Liver (tissue), 8 donors: ENCODE measurements at regions not wholly inside any gene's neighbourhood (a gene's known extent, or its start where the extent isn't known, plus 50 kb on each side); places are given as distances from the start of the nearest gene placed in this dataset.

Experiments used
- DNase-seq: peaks from one replicate; pipeline ENCODE4 v3.0.0-alpha.2; 2017; ENCODE audit warnings: low spot score
- H3K27ac ChIP-seq, 2 donors: one replicate each; pipeline ENCODE4 v1.7.0; 2013; ENCODE audit warnings: inconsistent platforms in 2 of 2, low read length in 2 of 2, control low read depth in 1 of 2, low read depth in 1 of 2, mild to moderate bottlenecking in 1 of 2
- H3K27me3 ChIP-seq, 4 donors: one replicate each; pipeline versions ENCODE4 v1.6.1 to v1.7.0; 2013; ENCODE audit warnings: low read length in 3 of 4, inconsistent platforms in 1 of 4, mild to moderate bottlenecking in 1 of 4, moderate library complexity in 1 of 4; ENCODE audit not compliant: control insufficient read depth in 4 of 4, insufficient read depth in 4 of 4
- H3K36me3 ChIP-seq, 4 donors: one replicate each; pipeline versions ENCODE4 v1.6.1 to v1.7.0; 2013; ENCODE audit warnings: low read length in 3 of 4, mild to moderate bottlenecking in 3 of 4, low read depth in 1 of 4, moderate library complexity in 1 of 4; ENCODE audit not compliant: control insufficient read depth in 4 of 4, insufficient read depth in 3 of 4
- H3K4me1 ChIP-seq, 4 donors: one replicate each; pipeline versions ENCODE4 v1.6.1 to v1.7.0; 2013; ENCODE audit warnings: low read length in 3 of 4, mild to moderate bottlenecking in 3 of 4, moderate library complexity in 1 of 4; ENCODE audit not compliant: control insufficient read depth in 4 of 4, insufficient read depth in 4 of 4
- H3K4me3 ChIP-seq, 3 donors: one replicate each; pipeline versions ENCODE4 v1.6.1 to v1.7.0; 2013; ENCODE audit warnings: low read length in 3 of 3, control low read depth in 1 of 3, low read depth in 1 of 3, mild to moderate bottlenecking in 1 of 3
- H3K9ac ChIP-seq, 2 donors: one replicate each; pipeline ENCODE4 v1.7.0; 2013; ENCODE audit warnings: low read length in 2 of 2, mild to moderate bottlenecking in 2 of 2, moderate library complexity in 2 of 2, control low read depth in 1 of 2, low read depth in 1 of 2
- H3K9me3 ChIP-seq, 4 donors: one replicate each; pipeline versions ENCODE4 v1.6.1 to v1.7.0; 2013; ENCODE audit warnings: low read length in 3 of 4; ENCODE audit not compliant: control insufficient read depth in 4 of 4
- CTCF ChIP-seq: fragments of 150-350 bp; IDR thresholded peaks from 2 replicates; pipeline ENCODE4 v1.5.1; 2017; ENCODE audit warnings: improper control_type of control experiment, low read depth, low read length; ENCODE audit not compliant: missing input control
- EGR1 ChIP-seq, 2 donors: IDR thresholded peaks; 2 replicates each; pipeline ENCODE4 v1.6.1; 2016 to 2018; ENCODE audit warnings: antibody characterized with exemption in 2 of 2, low read depth in 2 of 2
- FOXA1 ChIP-seq: IDR thresholded peaks from 2 replicates; pipeline ENCODE4 v1.6.1; 2016; ENCODE audit warnings: antibody characterized with exemption
- FOXA2 ChIP-seq: IDR thresholded peaks from 2 replicates; pipeline ENCODE4 v1.6.1; 2016; ENCODE audit warnings: antibody characterized with exemption
- GABPA ChIP-seq, 2 donors: IDR thresholded peaks in 1 of 2; conservative IDR thresholded peaks in 1 of 2; 2 replicates each; pipeline ENCODE4 v1.6.1; 2016; ENCODE audit warnings: antibody characterized with exemption in 2 of 2, mild to moderate bottlenecking in 1 of 2, moderate library complexity in 1 of 2
- HNF4A ChIP-seq, 2 donors: conservative IDR thresholded peaks; 2 replicates each; pipeline ENCODE4 v1.6.1; 2016; ENCODE audit warnings: antibody characterized with exemption in 2 of 2, mild to moderate bottlenecking in 2 of 2
- HNF4G ChIP-seq: IDR thresholded peaks from 2 replicates; pipeline ENCODE4 v1.6.1; 2016; ENCODE audit warnings: antibody characterized with exemption
- JUND ChIP-seq, 2 donors: IDR thresholded peaks; 2 replicates each; pipeline ENCODE4 v1.6.1; 2016; ENCODE audit warnings: antibody characterized with exemption in 2 of 2
- NR2F2 ChIP-seq: IDR thresholded peaks from 2 replicates; pipeline ENCODE4 v1.6.1; 2016; ENCODE audit warnings: antibody characterized with exemption
- RAD21 ChIP-seq, 2 donors: IDR thresholded peaks; 2 replicates each; pipeline ENCODE4 v1.6.1; 2016; ENCODE audit warnings: antibody characterized with exemption in 2 of 2, mild to moderate bottlenecking in 2 of 2
- RXRA ChIP-seq, 2 donors: IDR thresholded peaks; 2 replicates each; pipeline ENCODE4 v1.6.1; 2017 to 2018; ENCODE audit warnings: antibody characterized with exemption in 2 of 2, mild to moderate bottlenecking in 1 of 2
- TAF1 ChIP-seq: conservative IDR thresholded peaks from 2 replicates; pipeline ENCODE4 v1.6.1; 2016; ENCODE audit warnings: antibody characterized with exemption, mild to moderate bottlenecking
- YY1 ChIP-seq: IDR thresholded peaks from 2 replicates; pipeline ENCODE4 v1.6.1; 2016; ENCODE audit warnings: antibody characterized with exemption, mild to moderate bottlenecking
- WGBS: extraction: QIAGEN DNeasy Blood & Tissue Kit; methylation state at CpG from one replicate; pipeline ENCODE4 v1.1.7; 2013; 5-methylcytosine and 5-hydroxymethylcytosine counted together
- TF ChIP-seq, protein P1 (sequence below): IDR thresholded peaks from 2 replicates; pipeline ENCODE4 v1.6.1; 2016; ENCODE audit warnings: antibody characterized with exemption, mild to moderate bottlenecking
- TF ChIP-seq, protein P2 (sequence below): IDR thresholded peaks from 2 replicates; pipeline ENCODE4 v1.6.1; 2016; ENCODE audit warnings: antibody characterized with exemption
- TF ChIP-seq, protein P3 (sequence below): IDR thresholded peaks from 2 replicates; pipeline ENCODE4 v1.6.1; 2016; ENCODE audit warnings: antibody characterized with exemption
- donor health status: healthy.
- donor health status: healthy.
- donor health status: healthy.
- donor health status: healthy.
- donor health status: healthy.

DNA sequence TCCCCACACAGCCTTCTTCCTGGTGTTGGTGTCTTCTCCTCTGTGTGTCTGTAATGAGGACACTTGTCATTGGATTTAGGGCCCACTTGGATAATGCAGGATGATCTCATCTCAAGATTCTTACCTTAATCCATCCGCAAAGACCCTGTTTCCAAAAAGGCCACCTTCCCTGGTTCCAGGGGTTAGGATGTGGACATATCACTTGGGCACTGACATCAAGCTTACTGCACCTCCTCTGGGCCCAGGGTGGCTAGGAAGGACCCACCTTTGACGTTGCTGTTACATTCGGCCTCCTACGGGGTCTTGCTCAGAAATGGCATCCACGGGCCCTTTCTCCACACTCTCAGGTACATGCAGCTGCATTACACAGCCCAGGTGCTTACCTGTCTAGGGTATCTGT is 535.9 kb downstream of the BRD1 start:
- TF ChIP-seq CTCF (no peak), FOXA2 (no peak), HNF4A (conservative IDR thresholded peaks at IDR 0.05) (no peak), EGR1 (IDR thresholded peaks at IDR 0.05; ENCODE audit: low read depth in 2 of 2) (no peak), JUND (IDR thresholded peaks at IDR 0.05) (no peak)
- TF ChIP-seq, protein P1, sequence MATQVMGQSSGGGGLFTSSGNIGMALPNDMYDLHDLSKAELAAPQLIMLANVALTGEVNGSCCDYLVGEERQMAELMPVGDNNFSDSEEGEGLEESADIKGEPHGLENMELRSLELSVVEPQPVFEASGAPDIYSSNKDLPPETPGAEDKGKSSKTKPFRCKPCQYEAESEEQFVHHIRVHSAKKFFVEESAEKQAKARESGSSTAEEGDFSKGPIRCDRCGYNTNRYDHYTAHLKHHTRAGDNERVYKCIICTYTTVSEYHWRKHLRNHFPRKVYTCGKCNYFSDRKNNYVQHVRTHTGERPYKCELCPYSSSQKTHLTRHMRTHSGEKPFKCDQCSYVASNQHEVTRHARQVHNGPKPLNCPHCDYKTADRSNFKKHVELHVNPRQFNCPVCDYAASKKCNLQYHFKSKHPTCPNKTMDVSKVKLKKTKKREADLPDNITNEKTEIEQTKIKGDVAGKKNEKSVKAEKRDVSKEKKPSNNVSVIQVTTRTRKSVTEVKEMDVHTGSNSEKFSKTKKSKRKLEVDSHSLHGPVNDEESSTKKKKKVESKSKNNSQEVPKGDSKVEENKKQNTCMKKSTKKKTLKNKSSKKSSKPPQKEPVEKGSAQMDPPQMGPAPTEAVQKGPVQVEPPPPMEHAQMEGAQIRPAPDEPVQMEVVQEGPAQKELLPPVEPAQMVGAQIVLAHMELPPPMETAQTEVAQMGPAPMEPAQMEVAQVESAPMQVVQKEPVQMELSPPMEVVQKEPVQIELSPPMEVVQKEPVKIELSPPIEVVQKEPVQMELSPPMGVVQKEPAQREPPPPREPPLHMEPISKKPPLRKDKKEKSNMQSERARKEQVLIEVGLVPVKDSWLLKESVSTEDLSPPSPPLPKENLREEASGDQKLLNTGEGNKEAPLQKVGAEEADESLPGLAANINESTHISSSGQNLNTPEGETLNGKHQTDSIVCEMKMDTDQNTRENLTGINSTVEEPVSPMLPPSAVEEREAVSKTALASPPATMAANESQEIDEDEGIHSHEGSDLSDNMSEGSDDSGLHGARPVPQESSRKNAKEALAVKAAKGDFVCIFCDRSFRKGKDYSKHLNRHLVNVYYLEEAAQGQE: no peak
- Histone ChIP-seq H3K9ac (no peak overlapping the region), H3K4me1 (no peaks in the 10 kb centered on the region), H3K9me3 (no peaks in the 10 kb centered on the region), H3K36me3 (no peaks in the 10 kb centered on the region), H3K27ac (no peak overlapping the region), H3K4me3 (no peak overlapping the region), H3K27me3 (no peaks in the 10 kb centered on the region)
- no peak for DNase-seq
- WGBS: 75% methylated on average over 5 of the region's 5 CpGs

GRCh38 chr22:49291169-49291568 is 536.5 kb downstream of the BRD1 start:
- WGBS: 72% methylated on average over 13 of the region's 13 CpGs
- TF ChIP-seq GABPA (IDR thresholded peaks at IDR 0.05 in 1 of 2, conservative IDR thresholded peaks at IDR 0.05 in 1 of 2): no peak
- no peak for TF ChIP-seq HNF4A (conservative IDR thresholded peaks at IDR 0.05)
- TF ChIP-seq YY1: no peak
- TF ChIP-seq JUND (IDR thresholded peaks at IDR 0.05): no peak
- no peak for TF ChIP-seq CTCF
- TF ChIP-seq TAF1: no peak
- no peak for TF ChIP-seq HNF4G
- TF ChIP-seq EGR1 (IDR thresholded peaks at IDR 0.05; ENCODE audit: low read depth in 2 of 2): no peak
- no peak for TF ChIP-seq RXRA (IDR thresholded peaks at IDR 0.05)
- TF ChIP-seq, protein P2, sequence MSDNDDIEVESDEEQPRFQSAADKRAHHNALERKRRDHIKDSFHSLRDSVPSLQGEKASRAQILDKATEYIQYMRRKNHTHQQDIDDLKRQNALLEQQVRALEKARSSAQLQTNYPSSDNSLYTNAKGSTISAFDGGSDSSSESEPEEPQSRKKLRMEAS: no peak
- TF ChIP-seq FOXA1: no peak
- TF ChIP-seq, protein P3, sequence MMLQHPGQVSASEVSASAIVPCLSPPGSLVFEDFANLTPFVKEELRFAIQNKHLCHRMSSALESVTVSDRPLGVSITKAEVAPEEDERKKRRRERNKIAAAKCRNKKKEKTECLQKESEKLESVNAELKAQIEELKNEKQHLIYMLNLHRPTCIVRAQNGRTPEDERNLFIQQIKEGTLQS: no peak
- TF ChIP-seq NR2F2: no peak
- TF ChIP-seq, protein P1: no peak
- no peak for TF ChIP-seq RAD21 (IDR thresholded peaks at IDR 0.05)
- TF ChIP-seq FOXA2: no peak
- no peak for DNase-seq
- Histone ChIP-seq H3K4me1 (no peaks in the 10 kb centered on the region), H3K27ac (no peak overlapping the region), H3K9me3 (no peaks in the 10 kb centered on the region), H3K9ac (no peak overlapping the region), H3K36me3 (no peaks in the 10 kb centered on the region), H3K4me3 (no peak overlapping the region), H3K27me3 (no peaks in the 10 kb centered on the region)
